Cerebellar nuclear complex (tissue), 1 donor: ENCODE measurements at regions not wholly inside any gene's neighbourhood (a gene's known extent, or its start where the extent isn't known, plus 50 kb on each side); places are given as distances from the start of the nearest gene placed in this dataset.

ENCODE experiments used
- DNase-seq, 2 experiments: peaks; one replicate each; lab custom pipeline; 2025; lab: John Stamatoyannopoulos, UW

GRCh38 chr2:217302856-217303255 is 443.0 kb upstream of the TNP1 start:
- DNase-seq: no peak

GRCh38 chr2:217301142-217301925 is 441.5 kb upstream of the TNP1 start:
- DNase-seq: no peak

GRCh38 chr2:217299590-217299989 is 439.7 kb upstream of the TNP1 start:
- DNase-seq: no peak

GRCh38 chr2:217297096-217297495 is 437.2 kb upstream of the TNP1 start:
- no peak for DNase-seq

- DNase-seq: no peak
These were observed 435.0 kb upstream of the TNP1 start for GRCh38 chr2:217294818-217295217.

GRCh38 chr2:217294211-217294610 is 434.3 kb upstream of the TNP1 start:
- no peak for DNase-seq

GRCh38 chr2:217293607-217294006 is 433.7 kb upstream of the TNP1 start:
- no peak for DNase-seq

GRCh38 chr2:217293046-217293445 is 433.2 kb upstream of the TNP1 start:
- no peak for DNase-seq

GRCh38 chr2:217291259-217291658 is 431.4 kb upstream of the TNP1 start:
- DNase-seq: no peak

GRCh38 chr2:217290467-217290866 is 430.6 kb upstream of the TNP1 start:
- no peak for DNase-seq

GRCh38 chr2:217289907-217290280 is 430.0 kb upstream of the TNP1 start:
- DNase-seq: no peak

GRCh38 chr2:217289177-217289906 is 429.5 kb upstream of the TNP1 start:
- no peak for DNase-seq

- DNase-seq: no peak
These were observed 428.7 kb upstream of the TNP1 start for GRCh38 chr2:217288472-217289063.

- DNase-seq: no peak
These were observed 427.0 kb upstream of the TNP1 start for GRCh38 chr2:217286833-217287232.

- no peak for DNase-seq
These were observed 426.1 kb upstream of the TNP1 start for GRCh38 chr2:217285926-217286325.

- no peak for DNase-seq
These were observed 423.6 kb upstream of the TNP1 start for GRCh38 chr2:217283460-217283859.

- DNase-seq: no peak
These were observed 422.7 kb upstream of the TNP1 start for GRCh38 chr2:217282531-217282930.

GRCh38 chr2:217279556-217279955 is 419.7 kb upstream of the TNP1 start:
- no peak for DNase-seq

- DNase-seq: no peak
These were observed 419.3 kb upstream of the TNP1 start for GRCh38 chr2:217279140-217279539.

GRCh38 chr2:217277646-217278398 is 418.0 kb upstream of the TNP1 start:
- no peak for DNase-seq

GRCh38 chr2:217276433-217276832 is 416.6 kb upstream of the TNP1 start:
- no peak for DNase-seq

- DNase-seq: no peak
These were observed 415.2 kb upstream of the TNP1 start for GRCh38 chr2:217275091-217275490.
